ENCODE measurements at regions not wholly inside any gene's neighbourhood (a gene's known extent, or its start where the extent isn't known, plus 50 kb on each side); places are given as distances from the start of the nearest gene placed in this dataset.

GRCh38 chr6:94597487-94597886 lies 979.8 kb upstream of the MANEA start:
- no peaks in the 10 kb centered on the region for H3K9me2 ChIP-seq (ENCODE audit: insufficient read depth)
- intact Hi-C loops (cut with micrococcal nuclease) = no loop called here
- ATAC-seq (no peak), DNase-seq (ENCODE audit: low read depth, low spot score) (no peak)
- H3K79me2 ChIP-seq (ENCODE audit: insufficient read depth, low read length) = no peaks in the 10 kb centered on the region
- POLR2A ChIA-PET = no interaction called here
- no TSS peak for BruUV-seq (replicated peaks)
- no peak overlapping the region for H3K27ac ChIP-seq (ENCODE audit: low read depth, low read length)
- RAD21 ChIA-PET (ENCODE audit: low non-redundant PET in 1 of 2, low total read pairs in 2 of 2, uncharacterized antibody in 2 of 2, unreplicated experiment in 2 of 2) = no interaction called here
- H3K27me3 ChIP-seq (ENCODE audit: insufficient read depth, low read length) = no peaks in the 10 kb centered on the region
- no peak overlapping the region for H3K9ac ChIP-seq (ENCODE audit: low read length)
- CTCF ChIA-PET = no interaction called here
- no peak overlapping the region for H3K4me3 ChIP-seq (replicated peaks in 1 of 2; ENCODE audit: low read depth in 1 of 2, low read length in 2 of 2)
- no peaks in the 10 kb centered on the region for H3K36me3 ChIP-seq (ENCODE audit: control insufficient read depth in 1 of 2, insufficient read depth in 2 of 2, low read length in 2 of 2)
- H3K4me1 ChIP-seq (ENCODE audit: control insufficient read depth in 1 of 2, insufficient read depth in 2 of 2, low read length in 2 of 2) = no peaks in the 10 kb centered on the region
- H4K20me1 ChIP-seq (ENCODE audit: insufficient read depth) = no peaks in the 10 kb centered on the region; the same call in 1 of the 2 replicates
- H3K9me3 ChIP-seq (ENCODE audit: control insufficient read depth in 1 of 2, insufficient read depth in 1 of 2, low read depth in 1 of 2, low read length in 2 of 2) = no peaks in the 10 kb centered on the region
- TF ChIP-seq ZFX (IDR thresholded peaks at IDR 0.05) = no peak
- no peak for TF ChIP-seq RAD21 (IDR thresholded peaks at IDR 0.05; ENCODE audit: low read depth)
- no peak for TF ChIP-seq EZH2 (IDR thresholded peaks at IDR 0.05)
- TF ChIP-seq CEBPB (IDR thresholded peaks at IDR 0.05; ENCODE audit: low read depth) = no peak
- no peak for TF ChIP-seq ZBTB33 (IDR thresholded peaks at IDR 0.05; ENCODE audit: extremely low read depth, insufficient replicate concordance, low read length)
- TF ChIP-seq SRF (IDR thresholded peaks at IDR 0.05; ENCODE audit: low read depth) = no peak
- TF ChIP-seq JUND (IDR thresholded peaks at IDR 0.05) = no peak
- TF ChIP-seq ZNF274 (IDR thresholded peaks at IDR 0.05; ENCODE audit: low read depth, low read length) = no peak
- no peak for TF ChIP-seq EZH2phosphoT487 (IDR thresholded peaks at IDR 0.05; ENCODE audit: borderline replicate concordance)
- TF ChIP-seq YY1 (IDR thresholded peaks at IDR 0.05; ENCODE audit: extremely low read depth, insufficient replicate concordance, low read depth, low read length) = no peak
- no peak for TF ChIP-seq EGR1 (IDR thresholded peaks at IDR 0.05; ENCODE audit: low read depth)
- TF ChIP-seq, protein P1, sequence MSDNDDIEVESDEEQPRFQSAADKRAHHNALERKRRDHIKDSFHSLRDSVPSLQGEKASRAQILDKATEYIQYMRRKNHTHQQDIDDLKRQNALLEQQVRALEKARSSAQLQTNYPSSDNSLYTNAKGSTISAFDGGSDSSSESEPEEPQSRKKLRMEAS (IDR thresholded peaks at IDR 0.05) = no peak
- TF ChIP-seq, protein P2, sequence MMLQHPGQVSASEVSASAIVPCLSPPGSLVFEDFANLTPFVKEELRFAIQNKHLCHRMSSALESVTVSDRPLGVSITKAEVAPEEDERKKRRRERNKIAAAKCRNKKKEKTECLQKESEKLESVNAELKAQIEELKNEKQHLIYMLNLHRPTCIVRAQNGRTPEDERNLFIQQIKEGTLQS (IDR thresholded peaks at IDR 0.05) = no peak
- TF ChIP-seq CTCF (IDR thresholded peaks at IDR 0.05 in 2 of 3, conservative IDR thresholded peaks at IDR 0.05 in 1 of 3; ENCODE audit: borderline replicate concordance in 1 of 3, insufficient read depth in 1 of 3, low read depth in 2 of 3, low read length in 2 of 3) = no peak
- TF ChIP-seq CBX3 (IDR thresholded peaks at IDR 0.05; ENCODE audit: low read depth) = no peak
- no peak for TF ChIP-seq TCF7L2 (IDR thresholded peaks at IDR 0.05; ENCODE audit: borderline replicate concordance, extremely low read depth, insufficient read depth, insufficient read length)
- TF ChIP-seq FOSL1 (IDR thresholded peaks at IDR 0.05; ENCODE audit: low read depth) = no peak
- TF ChIP-seq ELF1 (IDR thresholded peaks at IDR 0.05; ENCODE audit: borderline replicate concordance, low read depth) = no peak
- TF ChIP-seq SP1 (IDR thresholded peaks at IDR 0.05; ENCODE audit: low read depth) = no peak
- TF ChIP-seq POLR2AphosphoS5 (IDR thresholded peaks at IDR 0.05; ENCODE audit: low read depth, low read length) = no peak
- no peak overlapping the region for H3K4me2 ChIP-seq (ENCODE audit: low read length)
- no peak overlapping the region for H2AFZ ChIP-seq (ENCODE audit: low read depth, low read length, poor library complexity, severe bottlenecking)

Data from HCT116 (cell line).